DND-41 (cell line): ENCODE measurements at regions not wholly inside any gene's neighbourhood (a gene's known extent, or its start where the extent isn't known, plus 50 kb on each side); places are given as distances from the start of the nearest gene placed in this dataset.

Experiments
- CTCF ChIP-seq: IDR thresholded peaks from 2 replicates; pipeline ENCODE4 v1.5.1; 2012; ENCODE audit warnings: borderline replicate concordance, low read length, moderate library complexity, mild to moderate bottlenecking; ENCODE audit not compliant: poor library complexity, severe bottlenecking; ENCODE audit errors: extremely low read depth
- EZH2 ChIP-seq: IDR thresholded peaks from 3 replicates; pipeline ENCODE4 v1.6.1; 2012; ENCODE audit warnings: borderline replicate concordance, low read depth, mild to moderate bottlenecking, moderate library complexity, low read length, inconsistent platforms; ENCODE audit not compliant: severe bottlenecking

DNA sequence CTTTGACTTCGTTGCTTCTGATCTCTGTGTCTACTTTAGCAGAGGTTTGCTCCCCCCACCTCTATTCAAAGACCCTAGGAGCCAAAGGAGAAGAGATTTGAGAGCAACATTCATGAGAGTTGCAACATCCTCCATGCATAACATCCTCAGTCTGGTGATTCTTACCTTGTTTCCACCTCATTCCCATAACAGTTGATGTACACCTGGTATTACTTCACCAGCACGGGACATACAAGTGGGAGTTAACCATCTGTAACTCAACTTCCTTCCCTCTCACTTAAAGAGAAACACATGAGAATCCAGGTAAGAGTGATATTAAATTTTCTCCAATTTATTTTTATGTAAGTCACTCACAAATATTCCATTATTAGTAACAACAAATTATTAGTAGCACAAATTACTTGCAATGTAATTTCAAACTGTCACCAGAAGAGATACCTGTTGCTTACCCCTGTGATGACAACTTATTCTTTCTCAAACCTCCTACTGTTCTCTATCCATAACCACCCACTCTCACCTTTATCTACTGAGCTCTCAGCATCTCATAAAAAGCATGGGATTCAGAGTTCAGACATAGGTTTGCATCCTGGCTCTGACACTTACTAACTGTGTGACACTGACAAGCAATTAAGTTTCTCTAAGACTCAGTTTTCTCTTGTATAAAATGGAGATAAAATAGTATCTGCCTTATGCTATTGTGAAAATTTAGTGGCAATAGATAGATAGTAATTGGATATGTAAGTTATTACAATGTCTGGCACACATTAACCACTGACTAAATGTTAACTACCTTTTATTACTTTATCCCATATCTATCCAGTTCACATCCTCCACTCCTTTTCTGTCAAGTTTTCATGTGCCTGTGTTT, 184.6 kb upstream of the SRD5A2 start:
- no peak for TF ChIP-seq CTCF
- TF ChIP-seq EZH2, result no peak
